Thyroid gland (tissue), 4 donors: ENCODE measurements at regions not wholly inside any gene's neighbourhood (a gene's known extent, or its start where the extent isn't known, plus 50 kb on each side); places are given as distances from the start of the nearest gene placed in this dataset.

Source experiments
- CTCF ChIP-seq, 6 experiments: fragments of 200-600 bp in 3 of 6; fragments of 450-650 bp in 3 of 6; sonication (generic) in 3 of 6; IDR thresholded peaks; one replicate each; pipeline ENCODE4 v1.5.1; 2016 to 2019; ENCODE audit warnings: antibody characterized with exemption in 6 of 6, mild to moderate bottlenecking in 2 of 6, inconsistent platforms in 1 of 6, moderate library complexity in 1 of 6
- POLR2A ChIP-seq, 2 donors: fragments of 450-650 bp; IDR thresholded peaks; one replicate each; pipeline ENCODE4 v1.6.1; 2017; ENCODE audit warnings: antibody characterized with exemption in 2 of 2, mild to moderate bottlenecking in 2 of 2, moderate library complexity in 1 of 2

- TF ChIP-seq CTCF (IDR thresholded peaks at IDR 0.05) (no peak), POLR2A (IDR thresholded peaks at IDR 0.05) (no peak)
Observed at GRCh38 chr2:33904801-33905200, 305.7 kb upstream of the FAM98A start.
